GM18907 (cell line): ENCODE measurements at regions not wholly inside any gene's neighbourhood (a gene's known extent, or its start where the extent isn't known, plus 50 kb on each side); places are given as distances from the start of the nearest gene placed in this dataset.

Source experiments
- ATAC-seq: cut with Tn5 transposase; IDR thresholded peaks from one replicate; pipeline ENCODE4 v1.9.1; 2021; ENCODE audit warnings: mild to moderate bottlenecking, moderate library complexity; ENCODE audit not compliant: unreplicated experiment

GRCh38 chr18:76205906-76206305, 289.1 kb downstream of the ZNF516 start:
- no peak for ATAC-seq

GRCh38 chr18:76203552-76203951, 291.5 kb downstream of the ZNF516 start:
- ATAC-seq, result no peak

- ATAC-seq, result no peak
Observed at GRCh38 chr18:76202322-76202721, 292.7 kb downstream of the ZNF516 start.

- no peak for ATAC-seq
Observed at GRCh38 chr18:76195601-76196000, 299.4 kb downstream of the ZNF516 start.

GRCh38 chr18:76188097-76188496, 306.9 kb downstream of the ZNF516 start:
- ATAC-seq, result no peak

- no peak for ATAC-seq
Observed at GRCh38 chr18:76179257-76179656, 315.8 kb downstream of the ZNF516 start.

GRCh38 chr18:76177160-76177559, 317.9 kb downstream of the ZNF516 start:
- no peak for ATAC-seq

GRCh38 chr18:76174451-76174850, 320.6 kb downstream of the ZNF516 start:
- ATAC-seq, result no peak

- ATAC-seq, result no peak
Observed at GRCh38 chr18:76169733-76170132, 325.3 kb downstream of the ZNF516 start.

- ATAC-seq, result no peak
Observed at GRCh38 chr18:76167845-76168621, 327.0 kb downstream of the ZNF516 start.

GRCh38 chr18:76167410-76167809, 327.6 kb downstream of the ZNF516 start:
- no peak for ATAC-seq

GRCh38 chr18:76162886-76163285, 332.2 kb downstream of the ZNF516 start:
- ATAC-seq, result no peak

GRCh38 chr18:76161983-76162382, 333.1 kb downstream of the ZNF516 start:
- ATAC-seq, result peak; percentile 52

- no peak for ATAC-seq
Observed at GRCh38 chr18:76153691-76154090, 341.4 kb downstream of the ZNF516 start.

GRCh38 chr18:76149734-76150133, 345.3 kb downstream of the ZNF516 start:
- ATAC-seq, result no peak

- ATAC-seq, result no peak
Observed at GRCh38 chr18:76149284-76149683, 345.8 kb downstream of the ZNF516 start.

- no peak for ATAC-seq
Observed at GRCh38 chr18:76145521-76146376, 349.3 kb downstream of the ZNF516 start.

- ATAC-seq, result no peak
Observed at GRCh38 chr18:76144844-76145243, 350.2 kb downstream of the ZNF516 start.

GRCh38 chr18:76142611-76143010, 352.4 kb downstream of the ZNF516 start:
- ATAC-seq, result no peak

GRCh38 chr18:76139844-76140243, 355.2 kb downstream of the ZNF516 start:
- ATAC-seq, result no peak

GRCh38 chr18:76137216-76137615, 357.8 kb downstream of the ZNF516 start:
- no peak for ATAC-seq

- no peak for ATAC-seq
Observed at GRCh38 chr18:76136701-76137100, 358.3 kb downstream of the ZNF516 start.
